ENCODE measurements at regions not wholly inside any gene's neighbourhood (a gene's known extent, or its start where the extent isn't known, plus 50 kb on each side); places are given as distances from the start of the nearest gene placed in this dataset.
"Not testable (repeated sequence)": the region's sequence is repeated elsewhere in the genome, so short reads cannot be mapped to it uniquely, and the experiment has no call there.

- no peak overlapping the region for H3K4me3 ChIP-seq
- H3K27ac ChIP-seq = no peak overlapping the region
- H3K4me1 ChIP-seq = no peaks in the 10 kb centered on the region
- H3K9me3 ChIP-seq = no peaks in the 10 kb centered on the region
- H3K27me3 ChIP-seq = no peaks in the 10 kb centered on the region
- no peak for TF ChIP-seq CTCF (IDR thresholded peaks at IDR 0.05)
- H3K36me3 ChIP-seq = no peaks in the 10 kb centered on the region
- no peak for DNase-seq (ENCODE audit: low spot score in 2 of 2)
- intact Hi-C loops (cut with DNase I) = no loop called here
These were observed 1184.1 kb downstream of the TYW1 start for GRCh38 chr7:68180761-68181160.

DNA sequence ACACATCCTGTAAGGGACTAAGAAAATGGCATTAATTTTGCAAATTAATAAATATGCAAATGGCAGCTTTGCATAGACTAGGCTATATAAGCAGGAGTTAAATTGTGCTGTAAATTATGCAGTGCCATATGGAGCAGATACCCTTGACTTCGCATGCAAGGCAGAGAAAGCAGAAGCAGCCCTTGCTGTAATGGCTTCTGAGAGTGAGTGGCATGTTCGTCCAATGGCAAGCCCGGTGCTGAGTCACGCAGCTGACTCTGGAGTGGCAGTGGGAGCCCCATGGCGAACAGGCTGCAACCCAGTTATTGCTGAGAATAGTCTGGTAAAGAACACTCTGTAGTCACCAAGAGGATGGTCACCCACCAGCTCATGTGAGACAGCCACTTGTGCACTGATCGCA is 1186.5 kb downstream of the TYW1 start:
- TF ChIP-seq CTCF (IDR thresholded peaks at IDR 0.05) = no peak
- H3K4me3 ChIP-seq = no peak overlapping the region
- H3K27ac ChIP-seq = no peak overlapping the region

DNA sequence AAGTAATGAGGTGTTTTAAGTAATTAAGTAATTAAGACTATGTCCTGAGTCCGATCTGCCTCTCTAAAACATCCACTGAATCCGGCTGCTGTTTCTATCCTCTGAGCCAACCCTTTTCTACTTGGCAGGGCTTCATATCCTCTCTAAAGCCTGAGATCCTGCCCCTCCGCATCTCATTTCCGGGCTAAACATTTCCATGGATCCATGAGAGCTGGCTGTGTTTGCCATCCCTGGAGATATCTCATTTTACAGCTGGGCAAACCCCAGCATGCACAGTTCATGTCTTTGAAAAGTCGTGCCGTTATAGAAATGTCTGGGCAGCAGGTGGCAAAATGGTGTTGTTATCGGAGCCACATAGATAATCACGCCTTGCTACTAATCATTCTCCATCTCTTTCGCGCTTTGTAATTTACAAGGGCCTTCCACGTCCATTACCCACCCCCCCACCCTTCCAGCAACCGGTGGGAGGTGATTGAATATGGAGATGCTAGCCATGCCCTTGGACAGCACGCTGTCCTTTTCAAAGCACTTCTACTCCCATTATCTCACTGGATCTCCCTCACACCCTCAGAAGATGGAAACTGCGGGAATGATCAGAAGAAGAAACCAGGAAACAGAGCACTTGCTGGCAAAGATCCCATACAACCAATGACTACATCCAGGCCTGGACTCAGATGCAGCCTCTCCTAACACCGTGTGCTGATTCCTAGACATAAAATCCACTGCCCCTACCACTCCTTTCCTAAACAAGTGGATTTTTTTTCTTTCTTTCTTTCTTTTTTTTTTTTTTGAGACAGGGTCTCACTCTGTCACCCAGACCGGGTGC is 1189.2 kb downstream of the TYW1 start:
- Histone ChIP-seq H3K9me3 (no peaks in the 10 kb centered on the region), H3K4me1 (no peaks in the 10 kb centered on the region), H3K4me3 (no peak overlapping the region), H3K27me3 (no peaks in the 10 kb centered on the region), H3K36me3 (no peaks in the 10 kb centered on the region), H3K27ac (no peak overlapping the region)
- no peak for DNase-seq (ENCODE audit: low spot score in 2 of 2)
- intact Hi-C loops (cut with DNase I) = no loop called here
- TF ChIP-seq CTCF (IDR thresholded peaks at IDR 0.05) = no peak

More for the DNA sequence above, 1186.5 kb downstream of the TYW1 start:
- no peak for DNase-seq (ENCODE audit: low spot score in 2 of 2)
- Histone ChIP-seq H3K9me3 (no peaks in the 10 kb centered on the region), H3K27me3 (no peaks in the 10 kb centered on the region), H3K36me3 (no peaks in the 10 kb centered on the region), H3K4me1 (no peaks in the 10 kb centered on the region)
- intact Hi-C loops (cut with DNase I) = no loop called here

GRCh38 chr7:68187532-68187931 is 1190.9 kb downstream of the TYW1 start:
- Histone ChIP-seq H3K4me3 (no peak overlapping the region), H3K9me3 (no peaks in the 10 kb centered on the region), H3K36me3 (no peaks in the 10 kb centered on the region), H3K27me3 (no peaks in the 10 kb centered on the region), H3K4me1 (no peaks in the 10 kb centered on the region), H3K27ac (no peak overlapping the region)
- intact Hi-C loops (cut with DNase I) = no loop called here
- DNase-seq (ENCODE audit: low spot score in 2 of 2) = no peak
- no peak for TF ChIP-seq CTCF (IDR thresholded peaks at IDR 0.05)

DNA sequence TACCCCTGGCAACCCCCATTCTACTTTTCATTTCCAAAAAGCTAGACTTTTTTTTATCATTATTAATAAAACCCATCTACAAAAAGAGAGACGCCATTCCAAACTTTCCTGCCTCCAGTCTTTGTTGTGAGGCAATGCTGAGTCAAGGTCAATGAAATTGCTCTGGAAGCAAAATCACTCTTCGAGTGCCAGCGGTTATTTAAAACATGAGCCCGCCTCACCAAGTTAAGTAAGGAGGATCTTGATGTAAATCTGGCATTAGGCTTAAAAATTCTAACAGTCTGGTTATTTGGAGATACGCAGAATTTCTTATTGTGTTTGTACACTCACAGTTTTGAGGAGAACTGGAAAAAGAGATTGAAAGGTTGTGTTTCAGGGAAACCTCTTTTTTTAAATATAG is 1196.3 kb downstream of the TYW1 start:
- Histone ChIP-seq H3K4me1 (no peaks in the 10 kb centered on the region), H3K4me3 (no peak overlapping the region), H3K9me3 (peaks cover 0 to 9% of the 10 kb centered on the region in 2 donors), H3K36me3 (no peaks in the 10 kb centered on the region), H3K27ac (no peak overlapping the region), H3K27me3 (no peaks in the 10 kb centered on the region)
- intact Hi-C loops (cut with DNase I) = no loop called here
- no peak for DNase-seq (ENCODE audit: low spot score in 2 of 2)
- TF ChIP-seq CTCF (IDR thresholded peaks at IDR 0.05) = no peak

DNA sequence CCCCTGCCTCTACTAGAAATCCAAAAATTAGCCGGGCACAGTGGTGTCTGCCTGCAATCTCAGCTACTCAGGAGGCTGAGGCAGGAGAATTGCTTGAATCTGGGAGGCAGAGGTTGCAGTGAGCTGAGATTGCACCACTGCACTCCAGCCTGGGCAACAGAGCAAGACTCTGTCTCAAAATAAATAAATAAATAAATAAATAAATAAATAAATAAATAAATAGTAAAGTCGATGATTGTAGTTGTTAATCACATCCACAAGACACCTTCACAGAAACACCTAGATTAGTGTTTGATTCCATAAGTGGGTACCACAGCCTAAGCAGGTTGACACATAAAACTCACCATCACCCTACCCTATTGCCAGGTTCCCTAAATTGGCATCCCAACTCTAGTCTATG is 1199.0 kb downstream of the TYW1 start:
- H3K4me1 ChIP-seq; DNase-seq (ENCODE audit: low spot score in 2 of 2); H3K9me3 ChIP-seq; H3K27ac ChIP-seq; H3K4me3 ChIP-seq; H3K27me3 ChIP-seq; intact Hi-C loops (cut with DNase I); H3K36me3 ChIP-seq: not testable (repeated sequence)
